Neural cell (in vitro differentiated cells): ENCODE measurements at regions not wholly inside any gene's neighbourhood (a gene's known extent, or its start where the extent isn't known, plus 50 kb on each side); places are given as distances from the start of the nearest gene placed in this dataset.

ENCODE experiments used
- H2AFZ ChIP-seq: fragments of 200-600, 300-800 bp; sonication (generic), shearing (Covaris generic); 2 replicates; pipeline ENCODE4 v1.6.0; 2014; ENCODE audit warnings: low read depth, mild to moderate bottlenecking, antibody characterized with exemption, low read length, moderate library complexity
- H3F3A ChIP-seq: fragments of 200-600 bp; shearing (Covaris generic); 2 replicates; pipeline ENCODE4 v1.6.1; 2016; ENCODE audit warnings: mild to moderate bottlenecking, moderate library complexity, mixed read lengths, antibody characterized with exemption, low read length; ENCODE audit not compliant: insufficient read depth, poor library complexity, severe bottlenecking
- H3K27ac ChIP-seq: fragments of 200-600, 300-800 bp; sonication (generic), shearing (Covaris generic); 2 replicates; pipeline ENCODE4 v1.5.1; 2014; ENCODE audit warnings: mild to moderate bottlenecking, low read length, moderate library complexity
- H3K27me3 ChIP-seq: fragments of 300-800, 200-600 bp; sonication (generic), shearing (Covaris generic); 2 replicates; pipeline ENCODE4 v1.6.0; 2014; ENCODE audit warnings: mild to moderate bottlenecking, low read depth, low read length, moderate library complexity; ENCODE audit not compliant: insufficient read depth
- H3K36me3 ChIP-seq: fragments of 300-800, 200-600 bp; sonication (generic), shearing (Covaris generic); 2 replicates; pipeline ENCODE4 v1.5.1; 2014; ENCODE audit warnings: mild to moderate bottlenecking, antibody characterized with exemption, low read length, moderate library complexity; ENCODE audit not compliant: insufficient read depth
- H3K4me2 ChIP-seq: fragments of 300-800, 200-600 bp; sonication (generic), shearing (Covaris generic); 2 replicates; pipeline ENCODE4 v1.6.0; 2014; ENCODE audit warnings: mild to moderate bottlenecking, low read length
- H3K4me3 ChIP-seq: fragments of 300-800, 200-600 bp; sonication (generic), shearing (Covaris generic); 2 replicates; pipeline ENCODE4 v1.5.1; 2014; ENCODE audit warnings: mild to moderate bottlenecking, low read length, moderate library complexity
- H3K79me2 ChIP-seq: fragments of 200-600 bp; shearing (Covaris generic); replicated peaks from 2 replicates; pipeline ENCODE4 v1.6.0; 2014; ENCODE audit warnings: mild to moderate bottlenecking, low read length, moderate library complexity; ENCODE audit not compliant: insufficient read depth
- H3K9ac ChIP-seq: fragments of 300-800, 200-600 bp; sonication (generic), shearing (Covaris generic); 2 replicates; pipeline ENCODE4 v1.6.1; 2016; ENCODE audit warnings: mild to moderate bottlenecking, low read length, mixed read lengths
- H3K9me2 ChIP-seq: fragments of 200-600 bp; shearing (Covaris generic); 2 replicates; pipeline ENCODE4 v1.6.1; 2016; ENCODE audit warnings: mild to moderate bottlenecking, low read length, mixed read lengths; ENCODE audit not compliant: insufficient read depth
- H3K9me3 ChIP-seq: fragments of 200-600, 300-800 bp; sonication (generic), shearing (Covaris generic); 2 replicates; pipeline ENCODE4 v1.6.1; 2016; ENCODE audit warnings: mild to moderate bottlenecking, mixed run types, low read length, moderate library complexity, mixed read lengths
- H4K20me1 ChIP-seq: fragments of 200-600 bp; shearing (Covaris generic); 2 replicates; pipeline ENCODE4 v1.6.1; 2016; ENCODE audit warnings: mild to moderate bottlenecking, mixed run types; ENCODE audit not compliant: insufficient read depth
- CTCF ChIP-seq: fragments of 450-650 bp; IDR thresholded peaks from 2 replicates; pipeline ENCODE4 v1.5.1; 2014; ENCODE audit warnings: antibody characterized with exemption, mild to moderate bottlenecking, moderate library complexity; ENCODE audit not compliant: poor library complexity, severe bottlenecking
- EP300 ChIP-seq: fragments of 450-650 bp; conservative IDR thresholded peaks from 2 replicates; pipeline ENCODE4 v1.6.1; 2014; ENCODE audit warnings: antibody characterized with exemption, mild to moderate bottlenecking, moderate library complexity; ENCODE audit not compliant: poor library complexity, severe bottlenecking
- EZH2 ChIP-seq: fragments of 200-600, 300-800 bp; shearing (Covaris generic), sonication (generic); IDR thresholded peaks from 2 replicates; pipeline ENCODE4 v1.6.1; 2014; ENCODE audit warnings: antibody characterized with exemption, low read length, borderline replicate concordance, mild to moderate bottlenecking; ENCODE audit not compliant: insufficient read depth, poor library complexity, severe bottlenecking
- MXI1 ChIP-seq: fragments of 450-650 bp; conservative IDR thresholded peaks from 2 replicates; pipeline ENCODE4 v1.6.1; 2014; ENCODE audit warnings: antibody characterized with exemption, mild to moderate bottlenecking; ENCODE audit not compliant: poor library complexity, severe bottlenecking
- POLR2AphosphoS5 ChIP-seq: IDR thresholded peaks from 2 replicates; pipeline ENCODE4 v1.6.1; 2012
- RAD21 ChIP-seq: fragments of 450-650 bp; conservative IDR thresholded peaks from 2 replicates; pipeline ENCODE4 v1.6.1; 2014; ENCODE audit warnings: antibody characterized with exemption, mild to moderate bottlenecking, moderate library complexity
- SMC3 ChIP-seq: fragments of 450-650 bp; conservative IDR thresholded peaks from 2 replicates; pipeline ENCODE4 v1.6.1; 2014; ENCODE audit warnings: antibody characterized with exemption, mild to moderate bottlenecking, moderate library complexity; ENCODE audit not compliant: poor library complexity
- TAF1 ChIP-seq: IDR thresholded peaks from 2 replicates; pipeline ENCODE4 v1.6.1; 2012; ENCODE audit warnings: low read depth
- TF ChIP-seq, protein P1 (sequence below): IDR thresholded peaks from 2 replicates; pipeline ENCODE4 v1.6.1; 2012; ENCODE audit warnings: borderline replicate concordance

- H3K4me2 ChIP-seq = no peak overlapping the region
- H3K9me2 ChIP-seq = no peaks in the 10 kb centered on the region
- no peaks in the 10 kb centered on the region for H4K20me1 ChIP-seq
- no peak overlapping the region for H3K9ac ChIP-seq
- H3F3A ChIP-seq = no peaks in the 10 kb centered on the region
- H3K4me3 ChIP-seq = no peak overlapping the region
- no peak overlapping the region for H2AFZ ChIP-seq
- TF ChIP-seq TAF1 (no peak), RAD21 (no peak), EP300 (no peak), POLR2AphosphoS5 (no peak), EZH2 (no peak), MXI1 (no peak)
- TF ChIP-seq, protein P1, sequence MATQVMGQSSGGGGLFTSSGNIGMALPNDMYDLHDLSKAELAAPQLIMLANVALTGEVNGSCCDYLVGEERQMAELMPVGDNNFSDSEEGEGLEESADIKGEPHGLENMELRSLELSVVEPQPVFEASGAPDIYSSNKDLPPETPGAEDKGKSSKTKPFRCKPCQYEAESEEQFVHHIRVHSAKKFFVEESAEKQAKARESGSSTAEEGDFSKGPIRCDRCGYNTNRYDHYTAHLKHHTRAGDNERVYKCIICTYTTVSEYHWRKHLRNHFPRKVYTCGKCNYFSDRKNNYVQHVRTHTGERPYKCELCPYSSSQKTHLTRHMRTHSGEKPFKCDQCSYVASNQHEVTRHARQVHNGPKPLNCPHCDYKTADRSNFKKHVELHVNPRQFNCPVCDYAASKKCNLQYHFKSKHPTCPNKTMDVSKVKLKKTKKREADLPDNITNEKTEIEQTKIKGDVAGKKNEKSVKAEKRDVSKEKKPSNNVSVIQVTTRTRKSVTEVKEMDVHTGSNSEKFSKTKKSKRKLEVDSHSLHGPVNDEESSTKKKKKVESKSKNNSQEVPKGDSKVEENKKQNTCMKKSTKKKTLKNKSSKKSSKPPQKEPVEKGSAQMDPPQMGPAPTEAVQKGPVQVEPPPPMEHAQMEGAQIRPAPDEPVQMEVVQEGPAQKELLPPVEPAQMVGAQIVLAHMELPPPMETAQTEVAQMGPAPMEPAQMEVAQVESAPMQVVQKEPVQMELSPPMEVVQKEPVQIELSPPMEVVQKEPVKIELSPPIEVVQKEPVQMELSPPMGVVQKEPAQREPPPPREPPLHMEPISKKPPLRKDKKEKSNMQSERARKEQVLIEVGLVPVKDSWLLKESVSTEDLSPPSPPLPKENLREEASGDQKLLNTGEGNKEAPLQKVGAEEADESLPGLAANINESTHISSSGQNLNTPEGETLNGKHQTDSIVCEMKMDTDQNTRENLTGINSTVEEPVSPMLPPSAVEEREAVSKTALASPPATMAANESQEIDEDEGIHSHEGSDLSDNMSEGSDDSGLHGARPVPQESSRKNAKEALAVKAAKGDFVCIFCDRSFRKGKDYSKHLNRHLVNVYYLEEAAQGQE = no peak
- H3K79me2 ChIP-seq = no peaks in the 10 kb centered on the region
- H3K27ac ChIP-seq = no peak overlapping the region
- H3K9me3 ChIP-seq = no peaks in the 10 kb centered on the region
- no peaks in the 10 kb centered on the region for H3K27me3 ChIP-seq
- H3K36me3 ChIP-seq = no peaks in the 10 kb centered on the region
These were observed 132.7 kb downstream of the TSN start for GRCh38 chr2:121888189-121888557.

GRCh38 chr2:121890041-121890440 is 134.6 kb downstream of the TSN start:
- Histone ChIP-seq H4K20me1 (no peaks in the 10 kb centered on the region), H3K79me2 (no peaks in the 10 kb centered on the region), H3K27me3 (no peaks in the 10 kb centered on the region), H3K9me2 (no peaks in the 10 kb centered on the region), H3K36me3 (no peaks in the 10 kb centered on the region), H3K9me3 (no peaks in the 10 kb centered on the region), H2AFZ (no peak overlapping the region), H3K27ac (no peak overlapping the region), H3K9ac (no peak overlapping the region), H3K4me2 (no peak overlapping the region), H3F3A (no peaks in the 10 kb centered on the region), H3K4me3 (no peak overlapping the region)
- TF ChIP-seq POLR2AphosphoS5 = no peak
- TF ChIP-seq, protein P1 = no peak
- TF ChIP-seq SMC3 = no peak
- TF ChIP-seq TAF1 = no peak
- no peak for TF ChIP-seq CTCF
- no peak for TF ChIP-seq EP300
- TF ChIP-seq RAD21 = no peak
- no peak for TF ChIP-seq EZH2
- TF ChIP-seq MXI1 = no peak
